ENCODE measurements at regions not wholly inside any gene's neighbourhood (a gene's known extent, or its start where the extent isn't known, plus 50 kb on each side); places are given as distances from the start of the nearest gene placed in this dataset.

DNA sequence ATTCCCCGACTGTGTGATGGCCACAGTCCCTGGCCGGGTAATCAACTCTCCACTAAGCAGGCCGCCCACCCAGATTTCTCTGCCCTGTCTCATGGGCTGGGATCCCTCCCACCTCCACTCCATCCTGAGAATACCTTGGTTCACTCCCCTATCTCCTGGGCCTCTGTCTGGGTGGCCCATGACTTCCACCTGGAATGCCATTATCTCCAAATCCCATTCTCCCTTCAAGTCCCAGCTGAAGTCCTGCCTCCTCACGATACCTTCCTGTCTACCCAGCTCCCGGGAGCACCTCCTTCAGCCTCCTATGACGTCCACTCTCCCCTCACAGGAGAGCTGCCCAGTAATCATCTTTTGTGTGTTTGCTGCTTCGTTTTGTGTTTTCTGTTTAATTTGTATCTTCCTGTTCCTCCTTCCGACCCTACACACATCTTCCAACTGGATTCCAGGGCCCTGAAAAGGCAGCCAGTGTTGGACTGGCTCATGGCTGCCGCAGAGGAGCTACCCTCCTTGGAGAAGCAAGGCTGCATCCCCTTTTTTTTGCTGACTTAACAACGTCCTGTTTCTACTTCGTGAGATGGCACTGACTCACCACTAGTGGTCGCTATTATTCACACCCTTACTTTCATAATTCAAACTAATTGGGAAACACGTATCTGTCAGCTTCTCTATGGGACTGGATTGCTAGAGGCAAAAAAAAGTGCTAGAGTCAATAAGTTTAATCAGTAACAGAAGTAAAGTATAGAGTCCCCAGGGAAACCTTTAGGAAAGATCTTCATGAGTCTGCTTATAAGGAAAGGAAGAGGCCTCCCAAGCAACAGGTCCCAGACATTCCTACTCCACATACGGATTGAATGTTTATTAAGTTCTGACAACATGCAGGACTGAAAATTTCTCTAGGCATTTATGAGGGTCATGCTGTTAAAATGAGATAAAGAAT, 171.9 kb upstream of the GATA6 start:
- no peak for DNase-seq

DNA sequence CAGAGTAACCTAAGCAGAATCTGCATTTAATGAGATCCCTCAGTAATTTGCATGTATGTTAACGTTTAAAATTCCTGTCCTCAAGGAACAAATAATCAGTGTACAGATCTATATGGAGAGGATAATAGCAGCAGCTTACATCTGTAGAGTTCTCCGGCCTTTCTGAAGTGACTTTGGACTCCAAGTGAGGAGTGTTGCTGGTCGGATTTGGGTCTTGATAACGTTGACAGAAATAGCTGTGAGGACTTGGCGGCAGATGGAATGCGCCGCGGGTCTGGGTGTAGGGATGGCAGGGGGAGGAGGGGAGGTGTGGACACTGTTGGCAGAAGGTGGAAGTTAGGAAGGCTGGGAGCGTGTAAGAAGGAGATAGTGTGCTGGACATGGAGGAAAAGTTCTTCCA, 170.9 kb upstream of the GATA6 start:
- DNase-seq: no peak

DNA sequence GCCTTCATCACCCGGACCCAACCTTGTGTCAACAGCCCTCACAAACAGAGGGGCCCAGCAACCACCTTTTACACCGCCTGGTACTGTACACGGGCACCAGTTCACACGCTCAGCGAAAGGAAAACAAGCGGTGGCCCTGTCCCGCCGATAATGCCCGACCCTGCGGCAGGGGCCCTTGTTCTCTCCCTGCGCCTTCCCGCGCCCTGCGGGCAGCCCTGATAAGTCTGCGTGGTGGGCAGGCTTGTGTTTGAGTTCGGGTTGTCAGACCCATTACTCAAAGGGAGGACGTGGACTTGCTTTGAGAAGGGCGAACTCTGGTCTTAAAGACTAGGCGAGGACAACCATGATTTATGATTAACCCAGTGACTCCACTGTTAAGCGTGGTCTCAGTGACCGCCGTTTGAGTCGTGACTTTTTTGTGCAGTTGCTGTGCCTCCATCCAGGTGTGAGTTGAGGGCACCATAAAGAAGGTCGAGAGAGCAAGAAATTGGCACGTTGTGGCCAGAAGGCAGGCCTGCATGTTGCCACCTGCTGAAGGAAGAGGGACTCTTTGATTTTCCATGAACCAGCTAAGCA, 167.4 kb upstream of the GATA6 start:
- no peak for DNase-seq

DNA sequence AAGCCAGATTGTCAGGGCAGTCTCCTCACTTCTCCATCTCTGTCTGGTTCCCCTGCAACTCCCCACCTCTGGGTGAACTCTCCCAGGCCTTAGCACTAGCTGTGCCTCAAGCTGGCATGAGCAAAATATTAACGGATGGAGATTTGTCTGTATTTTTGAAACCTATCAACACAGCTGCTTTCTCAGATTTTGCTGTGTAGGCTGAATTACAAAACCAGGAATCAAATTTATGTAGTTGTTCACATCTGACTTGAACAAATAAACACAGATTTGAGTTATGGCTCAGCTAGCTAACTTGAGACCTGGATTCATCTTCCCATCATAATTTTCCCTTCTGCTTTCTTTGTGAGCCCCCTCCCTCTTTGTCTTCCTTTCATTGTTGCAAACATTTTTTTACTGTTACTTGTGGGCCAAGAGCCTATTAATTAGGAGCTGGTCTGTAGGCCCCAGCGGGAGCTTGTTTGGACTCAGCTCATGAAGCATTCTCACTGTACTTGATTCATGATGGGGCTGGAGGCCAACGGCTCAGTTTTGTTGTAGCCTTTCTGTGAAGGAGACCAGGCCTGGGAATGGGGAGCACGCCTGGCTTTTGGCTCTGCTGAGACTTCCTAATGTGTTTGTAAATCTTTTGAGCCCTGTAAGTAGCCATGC, 164.1 kb upstream of the GATA6 start:
- no peak for DNase-seq

DNA sequence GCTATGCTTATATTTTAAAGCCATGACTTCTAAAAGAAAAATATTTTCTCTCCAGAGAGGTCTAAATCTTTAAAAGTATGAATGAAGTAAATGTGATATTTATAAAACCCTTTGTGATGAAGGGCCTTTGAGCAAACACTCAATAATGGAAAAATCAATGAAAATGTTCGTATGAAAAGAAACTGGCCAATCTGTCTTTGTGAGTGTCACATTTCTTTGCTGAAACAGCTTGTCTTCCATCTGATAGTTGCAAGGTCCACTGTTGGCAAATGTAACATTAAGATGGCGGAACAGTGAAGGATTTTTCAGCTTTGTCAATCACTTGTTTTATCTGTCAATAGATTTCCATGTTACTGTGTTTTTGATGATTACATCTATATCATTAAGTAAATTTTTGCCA, 162.9 kb upstream of the GATA6 start:
- DNase-seq: no peak

DNA sequence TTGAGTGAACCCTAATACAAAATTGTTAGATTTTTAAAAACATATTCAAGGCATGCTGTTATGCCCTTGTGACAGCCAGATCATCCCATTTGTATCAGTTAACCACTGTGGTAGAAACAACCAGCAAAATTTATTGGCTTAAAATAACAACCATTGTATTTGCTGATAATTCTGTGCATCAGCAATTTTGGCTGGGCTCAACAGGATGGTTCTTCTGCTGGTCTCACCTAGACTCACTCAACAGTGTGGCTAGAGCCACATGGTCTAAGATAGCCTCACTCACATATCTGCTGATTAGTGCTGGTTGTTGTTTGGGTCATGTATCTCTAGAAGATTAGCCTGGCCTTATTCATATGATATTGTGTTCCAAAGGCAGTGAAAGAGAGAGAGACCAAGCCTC, 160.1 kb upstream of the GATA6 start:
- no peak for DNase-seq

DNA sequence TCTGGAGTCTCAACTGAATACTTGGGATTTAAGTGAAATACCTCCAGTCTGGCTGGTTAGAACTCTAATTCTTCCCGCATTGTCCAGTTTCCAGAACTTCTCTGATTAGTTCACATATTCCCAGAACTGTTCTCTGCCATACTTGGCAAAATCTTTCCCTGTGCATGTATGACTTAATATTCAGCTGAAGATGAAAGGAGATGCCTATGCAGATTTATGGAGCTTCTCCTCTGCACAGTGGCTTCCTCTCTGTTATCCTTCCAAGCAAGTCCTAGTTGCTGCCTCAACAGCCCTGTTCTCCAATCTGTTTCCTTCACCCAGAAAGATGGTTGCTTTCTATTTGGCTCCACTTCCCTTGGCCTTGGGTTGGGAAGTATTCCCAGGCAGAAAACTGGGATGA, 155.4 kb upstream of the GATA6 start:
- DNase-seq: no peak

DNA sequence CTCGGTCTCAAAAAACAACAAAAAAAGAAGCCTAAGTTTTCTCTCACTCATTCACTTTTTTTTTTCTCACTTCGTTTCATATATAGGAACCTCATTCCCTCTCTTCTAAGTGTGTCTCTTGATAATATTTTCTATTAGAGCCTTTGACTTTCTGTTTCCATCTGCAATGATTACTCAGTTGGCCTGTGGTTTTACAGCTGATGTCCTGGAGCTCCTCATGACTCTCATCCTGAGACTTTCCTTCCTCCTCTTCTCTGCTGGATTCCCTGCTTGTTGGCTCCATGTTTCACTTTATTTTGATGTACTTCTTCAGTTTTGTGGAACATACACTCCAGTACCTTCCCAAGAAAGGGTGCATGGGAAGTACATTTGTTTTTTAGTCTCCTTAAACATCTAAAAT, 154.2 kb upstream of the GATA6 start:
- DNase-seq: no peak

DNA sequence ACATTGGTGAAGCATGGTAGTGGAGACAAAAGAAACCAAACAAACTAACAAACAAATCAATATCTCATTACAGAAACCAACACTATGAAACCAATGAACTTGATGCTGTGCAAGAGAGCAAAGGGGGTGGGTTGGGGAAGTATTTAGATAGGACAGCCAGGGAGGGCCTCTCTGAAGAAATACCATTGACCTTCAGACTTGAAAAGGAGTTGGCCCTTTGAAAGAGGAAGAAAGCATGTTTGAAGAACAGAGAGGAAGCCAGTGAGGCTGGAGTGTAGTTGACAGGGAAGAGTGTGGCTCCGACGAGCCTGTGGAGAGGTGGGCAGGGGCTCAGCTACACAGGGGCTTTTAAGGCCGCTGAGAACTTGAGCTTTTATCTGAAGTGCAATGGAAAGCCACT, 151.0 kb upstream of the GATA6 start:
- DNase-seq: no peak

DNA sequence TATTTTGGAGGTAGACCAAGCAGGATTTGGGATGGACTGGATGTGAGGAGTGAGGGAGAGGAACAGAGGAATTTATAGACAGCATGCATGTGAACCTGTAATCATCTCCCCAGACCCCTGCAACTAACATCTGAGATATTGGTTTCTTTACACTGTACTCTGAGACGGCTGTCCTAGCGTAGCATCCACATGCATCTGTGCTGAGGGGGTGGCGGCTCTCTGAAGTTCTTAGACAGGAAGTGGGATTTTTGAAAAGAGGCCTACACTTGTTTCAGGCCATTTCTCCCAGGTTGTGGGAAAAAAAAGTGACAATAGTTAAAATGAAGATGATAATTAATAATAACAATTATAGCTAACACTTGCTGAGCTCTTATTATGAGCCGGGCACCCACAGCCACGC, 150.2 kb upstream of the GATA6 start:
- DNase-seq: no peak

DNA sequence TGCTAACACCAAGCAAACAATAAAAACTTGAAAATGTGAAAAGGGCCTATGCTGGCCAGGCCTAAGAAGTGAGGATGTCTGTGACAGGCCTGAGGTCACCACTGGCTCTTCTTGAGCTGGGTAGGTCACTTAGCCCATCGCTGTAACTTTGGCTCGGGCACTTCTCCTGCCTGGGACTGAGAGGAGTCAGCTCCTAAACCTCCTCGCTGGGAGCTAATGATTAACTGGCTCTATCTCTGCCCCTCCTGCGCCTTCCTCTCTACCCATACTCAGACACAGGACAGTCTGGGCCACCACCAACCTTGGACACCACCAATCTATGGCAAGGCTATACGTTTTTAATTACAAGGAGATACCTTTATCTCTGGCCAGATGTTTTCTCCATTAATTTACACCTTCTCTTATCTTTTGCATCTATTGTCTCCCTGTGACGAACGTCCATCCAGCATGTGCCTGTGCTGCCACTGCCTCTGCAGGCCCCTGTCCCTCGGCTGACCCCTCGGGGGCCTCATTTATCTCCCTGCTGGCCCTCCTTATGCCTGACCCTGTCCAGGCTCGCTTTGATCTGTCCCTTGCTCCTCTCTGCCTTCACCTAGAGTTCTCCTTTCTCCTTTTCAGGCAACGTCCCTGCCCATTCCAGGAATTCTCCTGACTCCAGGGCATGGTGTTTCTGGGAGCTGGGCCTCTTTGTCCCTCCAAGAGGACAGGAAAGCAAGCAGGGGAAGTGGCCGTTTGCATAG, 149.1 kb upstream of the GATA6 start:
- no peak for DNase-seq

DNA sequence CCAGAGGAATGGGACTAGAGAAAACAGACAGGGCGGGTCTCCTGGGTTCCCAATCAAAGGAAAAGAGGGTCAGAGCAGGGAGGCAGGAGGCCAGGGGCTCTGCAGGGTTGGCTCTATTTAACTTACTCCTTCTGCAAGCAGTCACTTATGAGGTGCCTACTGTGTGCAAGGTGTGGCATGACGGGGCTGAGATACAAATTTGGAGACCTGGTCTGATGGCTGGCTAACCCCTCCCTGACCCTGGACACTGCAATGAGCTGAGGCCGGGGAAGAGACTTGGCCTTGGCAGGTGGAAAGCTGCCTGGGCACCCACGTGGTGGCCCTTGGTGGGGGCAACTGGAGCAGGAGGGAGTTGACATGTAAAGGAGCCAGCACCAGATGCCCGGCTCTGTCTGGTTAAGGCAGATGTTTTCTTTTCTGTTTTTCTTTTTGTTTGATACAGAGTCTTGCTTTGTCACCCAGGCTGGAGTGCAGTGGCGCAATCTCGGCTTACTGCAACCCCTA, 148.5 kb upstream of the GATA6 start:
- DNase-seq: no peak

DNA sequence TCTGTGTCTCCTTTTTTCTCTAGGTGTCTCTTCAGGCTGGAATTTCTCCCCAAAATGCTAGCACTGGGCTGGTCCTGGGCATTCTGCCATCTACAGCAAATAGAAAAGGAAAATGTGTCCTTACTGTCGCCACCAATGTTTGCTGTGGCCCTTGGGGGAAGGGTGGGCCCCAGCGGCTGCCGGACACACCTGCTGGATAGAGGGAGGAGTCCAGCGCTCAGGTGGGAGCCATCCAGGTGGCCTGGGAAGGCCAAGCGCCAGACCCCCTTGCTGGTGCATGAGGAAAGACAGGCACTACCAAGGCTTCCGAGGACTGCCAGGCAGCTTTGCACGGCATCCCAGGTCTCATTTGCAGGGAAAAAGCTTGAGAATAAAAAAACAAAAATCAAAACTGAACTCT, 147.7 kb upstream of the GATA6 start:
- no peak for DNase-seq

DNA sequence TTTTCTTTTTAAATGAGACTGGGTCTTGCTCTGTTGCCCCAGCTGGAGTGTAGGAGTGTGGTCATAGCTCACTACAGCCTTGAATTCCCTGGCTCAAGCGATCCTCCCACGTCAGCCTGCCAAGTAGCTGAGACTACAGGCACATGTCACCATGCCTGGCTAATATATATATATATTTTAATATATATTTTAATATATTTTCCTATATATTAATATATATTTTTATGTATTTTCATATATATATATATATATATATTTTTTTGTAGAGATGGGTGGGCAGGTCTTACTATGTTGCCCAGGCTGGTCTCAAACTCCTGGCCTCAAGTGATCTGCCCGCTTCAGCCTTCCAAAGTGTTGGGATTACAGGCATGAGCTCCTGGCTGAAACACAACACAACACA, 144.5 kb upstream of the GATA6 start:
- no peak for DNase-seq

DNA sequence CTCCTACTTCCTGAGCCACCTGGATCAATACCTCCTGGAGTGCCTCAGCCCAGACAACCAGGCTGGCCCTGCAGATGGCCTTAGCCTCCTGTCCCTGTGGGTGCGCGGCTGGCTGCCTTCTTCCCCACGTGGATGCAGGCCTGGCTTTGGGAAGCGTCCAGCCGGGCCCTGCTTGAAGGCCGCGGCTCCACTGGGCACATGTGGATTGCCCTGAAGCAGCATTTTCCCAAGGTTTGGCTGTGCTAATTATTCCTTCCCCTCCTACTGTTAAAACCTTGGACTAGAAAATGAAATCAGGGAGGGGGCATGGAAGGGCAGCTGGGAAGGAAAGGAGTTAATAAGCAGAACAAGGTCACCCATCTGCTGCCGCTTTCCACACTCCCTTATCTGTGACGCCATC, 143.0 kb upstream of the GATA6 start:
- no peak for DNase-seq

DNA sequence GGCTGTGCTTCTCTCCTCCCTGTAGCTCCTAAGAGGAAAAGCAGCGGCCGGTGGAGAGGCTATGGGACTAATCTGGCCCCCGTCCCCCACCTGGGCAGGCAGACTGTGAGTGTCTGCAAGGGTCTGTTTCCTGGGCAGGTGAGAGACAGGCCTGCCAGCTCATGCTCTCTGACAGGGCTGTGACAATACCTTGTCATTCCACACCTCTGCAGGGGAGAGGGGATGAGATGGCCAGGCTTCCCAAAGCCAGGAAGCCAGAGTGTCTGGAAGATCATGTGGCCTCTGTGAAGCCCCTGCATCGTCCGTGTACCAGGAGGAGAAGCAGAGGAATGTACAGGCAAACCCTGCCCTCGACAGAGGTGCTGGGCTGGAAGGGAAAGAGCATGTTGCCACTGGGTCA, 142.5 kb upstream of the GATA6 start:
- no peak for DNase-seq

DNA sequence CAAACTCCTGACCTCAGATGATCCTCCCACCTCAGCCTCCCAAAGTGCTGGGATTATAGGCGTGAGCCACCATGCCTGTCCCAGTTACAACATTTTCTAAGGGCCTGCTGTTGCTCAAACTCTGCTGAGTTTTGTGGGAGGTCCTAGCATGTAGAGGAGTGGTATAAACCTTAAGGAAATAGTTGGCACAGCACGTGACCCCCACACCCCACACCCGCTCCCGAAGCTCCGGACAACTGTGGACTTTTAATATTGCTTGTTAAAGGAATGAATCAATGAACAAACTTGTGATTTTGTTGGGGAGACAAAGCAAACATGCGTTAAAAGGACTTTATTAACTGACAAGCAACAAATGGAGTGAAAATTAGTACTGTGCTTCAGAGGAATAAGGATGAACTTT, 137.8 kb upstream of the GATA6 start:
- DNase-seq: no peak

DNA sequence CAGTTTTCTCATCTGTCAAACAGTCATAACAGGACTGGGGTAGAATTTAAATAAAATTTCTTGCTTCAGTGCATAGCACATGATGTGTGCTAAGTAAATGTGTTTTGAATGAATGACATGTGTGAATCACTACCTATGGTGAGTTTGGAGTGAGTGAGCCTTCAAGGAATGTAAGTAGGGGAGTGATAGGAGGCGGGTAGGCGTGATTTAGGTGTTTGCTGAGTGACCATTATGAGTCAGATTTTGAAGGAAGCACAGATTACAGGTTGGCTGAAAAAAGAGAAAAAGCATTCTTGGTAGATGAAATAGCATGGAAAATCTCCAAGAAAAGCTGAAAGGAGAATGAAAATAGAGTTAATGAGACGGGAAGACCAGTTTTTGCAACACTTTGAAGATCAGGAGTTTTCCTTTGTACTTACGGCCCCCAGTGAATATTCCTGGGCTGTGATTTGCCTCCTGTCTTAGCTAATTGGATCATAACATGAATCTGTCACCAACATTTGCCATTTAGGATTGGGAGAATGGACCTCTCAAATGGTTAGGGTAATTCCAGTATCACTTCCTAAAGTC, 136.9 kb upstream of the GATA6 start:
- no peak for DNase-seq

DNA sequence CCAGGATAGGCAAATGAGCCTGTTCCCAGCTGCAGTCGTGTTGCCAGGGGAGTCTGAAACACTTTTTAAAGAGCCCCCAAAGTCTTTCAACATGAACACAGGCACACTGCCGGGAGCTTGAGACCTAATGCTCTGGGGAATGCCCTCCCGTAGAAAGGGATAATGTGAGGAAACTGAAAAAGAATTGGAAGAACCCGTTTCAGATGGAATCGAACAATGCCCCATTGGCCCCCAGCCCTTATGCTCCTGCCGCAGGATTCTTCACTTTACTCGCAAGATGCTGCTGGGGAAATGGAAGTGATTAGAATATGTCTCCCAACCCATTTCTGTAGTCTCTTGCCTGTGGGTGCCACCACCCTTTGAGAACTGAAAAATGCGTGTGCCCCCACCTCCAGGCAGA, 136.3 kb upstream of the GATA6 start:
- DNase-seq: no peak

DNA sequence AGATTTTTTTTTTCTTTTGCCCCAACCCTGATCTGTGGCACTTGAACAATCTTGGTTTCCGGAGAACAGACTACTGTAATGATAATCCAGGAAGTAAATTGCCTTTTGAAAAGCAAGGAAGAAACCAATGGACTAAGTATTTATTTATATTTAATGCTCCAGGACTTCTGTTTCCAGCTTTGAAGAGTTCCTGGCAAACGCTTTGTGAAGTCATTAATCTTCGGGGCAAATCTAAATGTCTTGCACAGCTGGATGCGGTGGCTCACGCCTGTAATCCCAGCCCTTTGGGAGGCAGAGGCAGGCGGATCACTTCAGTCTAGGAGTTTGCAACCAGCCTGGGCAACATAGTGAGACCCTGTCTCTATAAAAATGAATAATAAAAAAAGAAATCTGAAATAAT, 135.1 kb upstream of the GATA6 start:
- DNase-seq: no peak

DNA sequence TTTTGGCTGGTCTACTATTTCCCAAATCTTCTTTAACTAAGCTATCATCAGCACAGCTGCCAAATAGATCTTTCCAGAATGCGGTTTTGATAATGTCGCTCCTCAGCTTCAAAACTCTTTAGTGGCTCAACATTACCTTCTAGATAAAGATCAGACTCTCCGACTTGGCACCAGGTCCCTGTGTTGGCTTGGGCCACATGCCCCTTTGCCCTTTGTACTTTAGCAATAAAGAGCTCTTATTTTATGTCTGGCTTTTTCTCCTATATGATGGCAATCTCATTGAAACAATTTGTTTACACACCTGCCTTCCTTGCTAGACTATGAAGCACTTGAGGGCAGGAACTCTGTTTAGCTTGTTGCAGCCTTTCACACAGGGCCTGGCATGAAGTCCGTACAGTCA, 128.9 kb upstream of the GATA6 start:
- DNase-seq: no peak

DNA sequence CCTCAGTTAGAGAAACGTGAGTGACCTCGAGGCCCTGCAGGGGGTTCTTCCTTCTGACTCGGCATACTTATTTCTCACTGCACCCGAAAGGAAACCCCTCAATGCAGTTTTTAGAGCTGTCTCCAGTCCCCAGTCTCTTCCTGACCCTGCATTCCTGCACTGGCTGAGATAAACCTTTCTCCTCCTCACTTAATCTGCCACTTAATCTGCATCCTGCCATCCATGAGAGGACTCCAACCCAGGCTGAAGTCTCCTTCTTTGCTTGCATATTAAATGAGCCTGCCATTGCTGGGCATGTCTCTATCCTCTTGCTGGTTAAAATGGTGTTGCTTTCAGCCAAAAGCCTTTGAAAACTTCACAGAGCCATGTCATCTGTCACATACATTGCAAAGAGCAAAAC, 125.6 kb upstream of the GATA6 start:
- no peak for DNase-seq
